Immature natural killer cell (primary cell): ENCODE measurements at regions not wholly inside any gene's neighbourhood (a gene's known extent, or its start where the extent isn't known, plus 50 kb on each side); places are given as distances from the start of the nearest gene placed in this dataset.
"Not testable (repeated sequence)": the region's sequence is repeated elsewhere in the genome, so short reads cannot be mapped to it uniquely, and the experiment has no call there.

Experiments
- DNase-seq, 3 donors: peaks; one replicate each; pipeline ENCODE4 v3.0.0; 2022; ENCODE audit warnings: mixed read lengths in 1 of 3
- H3K27ac Mint-ChIP-seq, 6 donors: one replicate each; pipeline ENCODE4 v1.8.0; 2020; ENCODE audit warnings: mixed read lengths in 6 of 6, mild to moderate bottlenecking in 5 of 6, inconsistent platforms in 4 of 6, moderate library complexity in 3 of 6
- H3K27me3 Mint-ChIP-seq, 3 donors: one replicate each; pipeline ENCODE4 v1.8.0; 2020 to 2021; ENCODE audit warnings: low read depth in 3 of 3, mild to moderate bottlenecking in 3 of 3, mixed read lengths in 3 of 3, moderate library complexity in 3 of 3, inconsistent platforms in 1 of 3
- H3K36me3 Mint-ChIP-seq, 3 donors: one replicate each; pipeline ENCODE4 v1.8.0; 2020; ENCODE audit warnings: mixed read lengths in 3 of 3, inconsistent platforms in 2 of 3, mild to moderate bottlenecking in 2 of 3
- H3K4me1 Mint-ChIP-seq, 2 donors: one replicate each; pipeline ENCODE4 v1.8.0; 2020; ENCODE audit warnings: inconsistent platforms in 2 of 2, mild to moderate bottlenecking in 2 of 2, mixed read lengths in 2 of 2, moderate library complexity in 1 of 2
- H3K4me3 Mint-ChIP-seq, 5 donors: one replicate each; pipeline ENCODE4 v1.8.0; 2020; ENCODE audit warnings: mild to moderate bottlenecking in 5 of 5, mixed read lengths in 5 of 5, inconsistent platforms in 3 of 5, moderate library complexity in 3 of 5
- H3K9me3 Mint-ChIP-seq, 6 donors: one replicate each; pipeline ENCODE4 v1.8.0; 2020; ENCODE audit warnings: mild to moderate bottlenecking in 6 of 6, mixed read lengths in 6 of 6, inconsistent platforms in 4 of 6, moderate library complexity in 3 of 6

- not testable (repeated sequence) for H3K9me3 Mint-ChIP-seq, H3K27ac Mint-ChIP-seq, DNase-seq, H3K36me3 Mint-ChIP-seq, H3K27me3 Mint-ChIP-seq, H3K4me3 Mint-ChIP-seq, H3K4me1 Mint-ChIP-seq
Measured at GRCh38 chr17:26936645-26937044, 357.3 kb upstream of the WSB1 start.

- H3K9me3 Mint-ChIP-seq, H3K27ac Mint-ChIP-seq, H3K4me1 Mint-ChIP-seq, H3K4me3 Mint-ChIP-seq, DNase-seq, H3K36me3 Mint-ChIP-seq, H3K27me3 Mint-ChIP-seq: not testable (repeated sequence)
Measured at GRCh38 chr17:26937750-26938322, 356.1 kb upstream of the WSB1 start.

- H3K4me3 Mint-ChIP-seq, H3K9me3 Mint-ChIP-seq, H3K36me3 Mint-ChIP-seq, H3K27ac Mint-ChIP-seq, H3K4me1 Mint-ChIP-seq, DNase-seq, H3K27me3 Mint-ChIP-seq: not testable (repeated sequence)
Measured at GRCh38 chr17:26939755-26940154, 354.2 kb upstream of the WSB1 start.

GRCh38 chr17:26940587-26940986 lies 353.3 kb upstream of the WSB1 start:
- H3K4me1 Mint-ChIP-seq, H3K36me3 Mint-ChIP-seq, H3K4me3 Mint-ChIP-seq, H3K27ac Mint-ChIP-seq, H3K9me3 Mint-ChIP-seq, H3K27me3 Mint-ChIP-seq, DNase-seq: not testable (repeated sequence)

GRCh38 chr17:26962255-26963162 lies 331.4 kb upstream of the WSB1 start:
- H3K4me1 Mint-ChIP-seq = no peaks in the 10 kb centered on the region
- DNase-seq = no peak

GRCh38 chr17:26963163-26963503 lies 330.8 kb upstream of the WSB1 start:
- DNase-seq = no peak
- no peaks in the 10 kb centered on the region for H3K36me3 Mint-ChIP-seq
- H3K27ac Mint-ChIP-seq = no peak overlapping the region
- no peaks in the 10 kb centered on the region for H3K4me1 Mint-ChIP-seq
- H3K4me3 Mint-ChIP-seq = no peak overlapping the region
- H3K9me3 Mint-ChIP-seq = peaks cover 8 to 26% (median 14%) of the 10 kb centered on the region in 6 donors
- H3K27me3 Mint-ChIP-seq = peaks cover 3 to 8% (median 5%) of the 10 kb centered on the region in 3 donors

More at GRCh38 chr17:26962255-26963162, 331.4 kb upstream of the WSB1 start:
- no peak overlapping the region for H3K4me3 Mint-ChIP-seq
- no peaks in the 10 kb centered on the region for H3K36me3 Mint-ChIP-seq
- no peak overlapping the region for H3K27ac Mint-ChIP-seq
- H3K9me3 Mint-ChIP-seq = peaks cover 10 to 28% (median 14%) of the 10 kb centered on the region in 6 donors
- H3K27me3 Mint-ChIP-seq = peaks cover 3 to 8% (median 5%) of the 10 kb centered on the region in 3 donors

GRCh38 chr17:26965898-26966624 lies 327.9 kb upstream of the WSB1 start:
- H3K4me3 Mint-ChIP-seq, H3K27ac Mint-ChIP-seq, H3K4me1 Mint-ChIP-seq, H3K27me3 Mint-ChIP-seq, DNase-seq, H3K36me3 Mint-ChIP-seq: not testable (repeated sequence)
- H3K9me3 Mint-ChIP-seq = peaks cover 6 to 21% (median 12%) of the 10 kb centered on the region in 6 donors

- DNase-seq, H3K36me3 Mint-ChIP-seq, H3K4me3 Mint-ChIP-seq, H3K27me3 Mint-ChIP-seq, H3K27ac Mint-ChIP-seq, H3K4me1 Mint-ChIP-seq: not testable (repeated sequence)
- H3K9me3 Mint-ChIP-seq = peaks cover 6 to 16% (median 12%) of the 10 kb centered on the region in 6 donors
Measured at GRCh38 chr17:26966625-26967179, 327.2 kb upstream of the WSB1 start.

GRCh38 chr17:26981845-26982425 lies 312.0 kb upstream of the WSB1 start:
- H3K9me3 Mint-ChIP-seq = peaks cover 4 to 16% (median 6%) of the 10 kb centered on the region in 6 donors
- H3K27ac Mint-ChIP-seq, H3K27me3 Mint-ChIP-seq, H3K4me1 Mint-ChIP-seq, H3K4me3 Mint-ChIP-seq, H3K36me3 Mint-ChIP-seq, DNase-seq: not testable (repeated sequence)

GRCh38 chr17:26982563-26982962 lies 311.4 kb upstream of the WSB1 start:
- not testable (repeated sequence) for DNase-seq, H3K27ac Mint-ChIP-seq, H3K4me1 Mint-ChIP-seq, H3K27me3 Mint-ChIP-seq, H3K36me3 Mint-ChIP-seq, H3K4me3 Mint-ChIP-seq
- H3K9me3 Mint-ChIP-seq = peaks cover 4 to 16% (median 7%) of the 10 kb centered on the region in 6 donors

- H3K4me3 Mint-ChIP-seq = not testable (repeated sequence)
Measured at GRCh38 chr17:26987851-26988250, 306.1 kb upstream of the WSB1 start.

GRCh38 chr17:26994648-26995047 lies 299.3 kb upstream of the WSB1 start:
- not testable (repeated sequence) for DNase-seq, H3K4me3 Mint-ChIP-seq

More at GRCh38 chr17:26987851-26988250, 306.1 kb upstream of the WSB1 start:
- not testable (repeated sequence) for H3K27me3 Mint-ChIP-seq, H3K4me1 Mint-ChIP-seq, H3K36me3 Mint-ChIP-seq, H3K9me3 Mint-ChIP-seq, H3K27ac Mint-ChIP-seq, DNase-seq

GRCh38 chr17:26996146-26996916 lies 297.6 kb upstream of the WSB1 start:
- H3K36me3 Mint-ChIP-seq, H3K9me3 Mint-ChIP-seq, H3K27me3 Mint-ChIP-seq, H3K4me1 Mint-ChIP-seq, H3K4me3 Mint-ChIP-seq, H3K27ac Mint-ChIP-seq, DNase-seq: not testable (repeated sequence)

More at GRCh38 chr17:26994648-26995047, 299.3 kb upstream of the WSB1 start:
- H3K27me3 Mint-ChIP-seq, H3K27ac Mint-ChIP-seq, H3K9me3 Mint-ChIP-seq, H3K36me3 Mint-ChIP-seq, H3K4me1 Mint-ChIP-seq: not testable (repeated sequence)
